GM21529 (cell line): ENCODE measurements at regions not wholly inside any gene's neighbourhood (a gene's known extent, or its start where the extent isn't known, plus 50 kb on each side); places are given as distances from the start of the nearest gene placed in this dataset.
"Not testable (repeated sequence)": the region's sequence is repeated elsewhere in the genome, so short reads cannot be mapped to it uniquely, and the experiment has no call there.

Source experiments
- ATAC-seq: cut with Tn5 transposase; IDR thresholded peaks from one replicate; pipeline ENCODE4 v1.9.1; 2021; ENCODE audit not compliant: unreplicated experiment

DNA sequence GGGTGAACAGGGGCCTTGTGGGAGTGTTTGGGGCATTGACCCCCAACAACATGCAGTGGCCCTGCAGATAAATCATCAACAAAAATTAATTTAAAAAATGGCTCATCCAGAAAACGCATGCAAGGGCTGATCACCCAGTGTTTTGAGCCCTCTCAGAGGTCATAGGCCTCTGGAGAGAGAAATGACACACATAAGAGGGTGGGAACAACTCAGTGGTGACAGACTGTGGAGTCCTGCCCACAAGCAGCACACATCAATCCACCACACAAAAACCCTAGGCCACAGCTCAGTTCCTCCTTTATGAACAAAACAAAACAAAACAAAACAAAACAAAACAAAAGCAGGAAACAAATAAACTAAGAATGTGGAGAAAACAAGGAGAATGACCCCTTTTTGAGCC lies 351.7 kb upstream of the SPHKAP start:
- no peak for ATAC-seq

DNA sequence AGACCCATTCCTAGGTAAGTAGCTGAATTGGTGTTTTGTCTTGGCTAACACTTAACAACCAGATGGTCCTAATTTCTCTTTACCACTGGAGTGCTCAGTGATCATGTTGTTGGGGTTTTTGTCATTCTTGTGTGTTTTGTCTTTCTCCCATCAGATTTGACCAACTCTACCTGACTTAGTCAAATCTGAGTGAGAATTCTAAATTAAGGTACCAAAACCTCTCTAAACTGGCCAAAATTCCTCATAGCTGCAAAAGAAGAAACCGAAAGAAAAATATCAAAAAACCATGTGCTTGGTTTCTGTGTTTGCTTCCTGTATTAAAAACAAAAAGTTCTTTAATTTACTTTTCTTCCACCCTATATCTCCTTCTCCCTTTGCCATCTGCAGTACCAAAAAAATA lies 350.7 kb upstream of the SPHKAP start:
- no peak for ATAC-seq

- ATAC-seq, result no peak
Measured at GRCh38 chr2:228527197-228527881, 345.9 kb upstream of the SPHKAP start.

DNA sequence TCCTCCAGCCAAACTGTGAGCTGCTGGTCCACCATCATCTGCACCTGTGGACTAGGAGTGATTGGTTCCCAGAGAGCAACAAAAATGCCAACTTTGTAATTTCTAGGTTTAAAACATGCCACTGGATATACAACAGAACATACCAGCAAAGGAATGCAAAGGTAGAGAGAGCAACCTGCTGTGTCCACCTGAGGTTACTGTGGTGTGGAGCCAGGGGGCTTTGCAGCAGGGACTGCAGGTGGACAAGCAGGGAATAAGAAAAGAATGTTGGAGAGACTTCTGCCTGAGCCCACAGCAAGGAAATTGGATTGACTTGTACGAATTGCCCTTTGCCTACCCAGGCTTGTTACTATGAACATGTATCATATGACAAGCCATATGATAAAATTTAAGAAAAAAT lies 345.2 kb upstream of the SPHKAP start:
- ATAC-seq, result no peak

- no peak for ATAC-seq
Measured at GRCh38 chr2:228522977-228523376, 341.5 kb upstream of the SPHKAP start.

DNA sequence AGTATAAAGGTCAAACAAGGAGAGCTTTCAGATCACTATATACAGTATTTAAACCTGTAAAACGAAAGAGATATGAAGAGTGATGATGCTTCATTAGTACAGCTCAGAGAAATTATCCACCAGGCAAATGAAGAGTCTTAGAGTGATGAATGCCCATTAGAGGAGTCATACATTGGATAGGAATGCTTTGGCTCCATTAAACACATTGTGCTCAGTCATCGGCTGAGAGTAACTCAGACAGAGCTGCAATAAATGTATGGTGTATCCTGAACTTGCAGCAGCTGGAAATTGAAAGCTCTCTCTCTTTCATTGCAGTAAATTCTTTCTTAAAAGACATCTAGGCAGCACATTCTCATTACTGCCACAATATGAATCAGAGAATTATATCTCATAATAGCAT lies 340.8 kb upstream of the SPHKAP start:
- no peak for ATAC-seq

- no peak for ATAC-seq
Measured at GRCh38 chr2:228519561-228519960, 338.1 kb upstream of the SPHKAP start.

- ATAC-seq, result no peak
Measured at GRCh38 chr2:228516019-228516418, 334.5 kb upstream of the SPHKAP start.

- not testable (repeated sequence) for ATAC-seq
Measured at GRCh38 chr2:228513480-228513879, 332.0 kb upstream of the SPHKAP start.

DNA sequence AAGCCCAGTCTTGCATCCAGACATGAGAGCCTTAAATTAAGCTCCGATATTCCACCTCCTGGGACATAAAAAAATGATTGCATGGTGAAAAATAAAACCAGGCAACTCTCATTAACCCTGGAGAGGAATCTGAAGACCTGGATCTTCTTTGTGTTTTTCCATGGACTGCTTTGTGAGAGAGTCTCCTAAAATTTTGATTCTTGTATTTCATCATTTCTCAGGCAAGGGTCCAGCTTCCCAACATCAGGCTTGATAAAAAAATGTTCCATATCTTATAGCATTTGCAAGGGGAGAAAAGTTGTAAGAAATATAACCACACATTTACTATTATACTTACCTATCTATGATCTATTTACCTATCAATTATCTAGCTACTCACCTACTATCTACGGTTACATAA lies 327.5 kb upstream of the SPHKAP start:
- no peak for ATAC-seq

DNA sequence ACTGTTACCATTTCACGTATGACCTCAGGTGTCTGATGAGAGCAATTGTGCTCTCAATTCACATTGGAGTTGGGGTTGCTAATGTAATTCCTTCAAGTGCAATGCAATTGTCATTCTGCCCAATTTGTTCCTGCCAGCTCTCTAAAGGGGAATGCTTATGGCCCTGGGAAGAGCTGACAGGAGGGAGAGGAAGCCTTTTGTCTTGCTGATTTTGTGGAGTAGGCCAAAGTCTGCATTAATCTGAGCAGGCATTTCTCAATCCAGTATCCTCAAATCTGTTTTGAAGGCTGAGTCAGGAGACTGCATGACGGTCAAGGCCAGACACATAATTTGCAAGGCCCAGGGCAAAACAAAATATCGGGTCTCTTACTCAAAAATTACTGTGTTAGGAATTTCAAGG lies 326.4 kb upstream of the SPHKAP start:
- ATAC-seq, result no peak

DNA sequence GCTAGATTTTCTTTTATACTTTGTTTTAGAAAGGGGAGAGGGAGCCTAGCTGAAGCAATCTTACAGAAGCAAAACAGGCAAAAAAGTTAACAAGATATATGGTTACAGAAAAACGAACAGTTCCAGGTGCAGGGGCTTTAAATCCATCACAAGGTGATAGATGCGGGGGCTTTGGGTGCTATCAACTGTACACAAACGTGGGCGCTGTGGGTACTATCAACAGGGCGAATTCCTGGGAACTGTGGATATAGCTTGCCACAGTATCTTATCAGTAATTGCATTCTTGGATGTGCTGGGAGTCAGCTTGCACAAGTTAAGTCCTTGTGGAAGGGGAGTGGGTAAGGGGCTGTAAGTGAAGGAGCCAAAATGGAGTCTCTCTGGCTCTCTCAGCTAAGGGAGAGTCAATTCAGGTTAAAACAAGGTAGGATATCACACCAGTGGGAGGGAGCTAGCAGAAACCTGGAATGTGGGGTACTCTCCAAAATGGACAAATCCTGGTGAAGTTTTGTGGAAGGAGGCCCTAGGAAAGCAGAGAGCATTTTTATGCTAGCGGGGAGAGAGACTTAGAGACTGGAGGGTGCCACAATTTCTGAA lies 325.8 kb upstream of the SPHKAP start:
- ATAC-seq, result no peak

GRCh38 chr2:228503731-228504130 lies 322.2 kb upstream of the SPHKAP start:
- ATAC-seq, result no peak

DNA sequence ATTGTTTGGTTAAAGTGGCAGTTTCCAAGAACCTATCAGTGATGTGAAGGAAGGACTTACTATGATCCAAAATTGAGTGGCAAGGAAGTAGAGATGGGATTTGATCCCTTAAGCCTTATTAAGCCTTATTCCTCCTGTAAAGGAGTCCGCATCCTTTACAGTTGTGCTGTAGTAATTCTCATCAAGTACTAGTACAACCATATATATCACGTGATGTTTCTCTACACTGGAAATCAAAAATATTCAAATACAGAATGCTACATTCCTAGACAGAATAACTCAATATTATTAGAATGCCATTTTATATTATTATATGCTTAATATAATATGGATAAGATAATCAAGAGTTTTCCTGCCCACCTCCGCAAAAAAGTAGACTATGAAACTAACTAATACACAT lies 312.4 kb upstream of the SPHKAP start:
- no peak for ATAC-seq

GRCh38 chr2:228479014-228479413 lies 297.5 kb upstream of the SPHKAP start:
- no peak for ATAC-seq

- no peak for ATAC-seq
Measured at GRCh38 chr2:228474466-228474865, 293.0 kb upstream of the SPHKAP start.

DNA sequence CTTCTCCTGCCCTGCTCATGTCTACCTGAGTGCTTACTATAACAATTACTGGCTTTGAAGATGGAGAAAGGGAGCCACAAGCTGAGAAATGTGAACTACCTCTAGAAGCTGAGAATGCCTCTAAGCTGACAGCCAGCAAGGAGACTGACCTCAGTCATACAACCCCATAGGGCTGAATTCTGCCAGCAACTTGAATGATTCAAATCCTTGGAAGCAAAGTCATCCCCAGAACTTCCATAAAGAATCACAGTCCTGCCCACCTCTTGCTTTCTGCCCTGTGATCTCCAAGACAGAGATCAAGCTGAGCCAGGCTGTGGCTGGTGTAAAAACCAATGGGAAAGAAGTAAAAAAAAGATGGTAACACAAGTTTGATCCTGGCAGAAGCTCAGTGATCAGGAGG lies 288.2 kb upstream of the SPHKAP start:
- no peak for ATAC-seq

DNA sequence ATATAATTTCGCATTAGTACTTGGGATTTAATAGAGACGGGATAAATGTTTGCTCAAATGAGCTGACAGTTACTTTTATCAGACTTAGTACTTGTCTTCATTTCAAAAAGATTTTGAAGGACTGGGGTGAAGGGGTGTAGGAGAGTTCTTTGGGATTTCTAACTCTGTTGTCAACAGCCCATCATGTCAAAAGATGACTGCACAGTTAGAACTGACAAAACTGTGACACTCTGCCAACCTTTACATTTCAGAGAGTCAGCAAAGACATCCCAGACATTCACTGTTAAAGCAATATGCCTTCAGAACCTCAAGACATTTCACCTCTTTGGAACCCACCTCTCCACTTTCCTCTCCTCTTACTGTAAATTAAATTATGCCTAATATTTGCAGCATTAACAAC lies 285.4 kb upstream of the SPHKAP start:
- ATAC-seq, result no peak

- ATAC-seq, result no peak
Measured at GRCh38 chr2:228465408-228465807, 283.9 kb upstream of the SPHKAP start.

- no peak for ATAC-seq
Measured at GRCh38 chr2:228458364-228458763, 276.9 kb upstream of the SPHKAP start.

GRCh38 chr2:228447266-228447915 lies 265.9 kb upstream of the SPHKAP start:
- ATAC-seq, result no peak

GRCh38 chr2:228446734-228447133 lies 265.2 kb upstream of the SPHKAP start:
- no peak for ATAC-seq

DNA sequence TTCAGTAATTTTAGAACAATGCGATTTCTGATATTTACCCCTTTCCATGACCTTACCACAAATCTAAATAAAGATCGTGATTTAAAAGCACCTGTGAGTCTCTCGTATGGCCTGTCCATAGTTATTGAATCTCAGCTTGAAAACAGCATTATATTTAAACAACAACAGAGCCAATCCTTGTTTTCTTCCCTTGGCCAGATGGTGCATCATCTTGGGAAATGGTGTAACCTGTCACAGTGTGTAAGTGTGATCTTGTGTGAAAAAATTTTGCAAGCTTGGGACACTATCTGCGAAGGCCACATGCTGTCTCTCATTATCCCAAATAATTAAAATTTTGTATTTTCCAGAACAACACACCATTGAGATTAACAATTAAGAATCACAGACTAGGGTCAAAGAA lies 262.7 kb upstream of the SPHKAP start:
- ATAC-seq, result no peak
